ENCODE measurements at regions not wholly inside any gene's neighbourhood (a gene's known extent, or its start where the extent isn't known, plus 50 kb on each side); places are given as distances from the start of the nearest gene placed in this dataset.

DNA sequence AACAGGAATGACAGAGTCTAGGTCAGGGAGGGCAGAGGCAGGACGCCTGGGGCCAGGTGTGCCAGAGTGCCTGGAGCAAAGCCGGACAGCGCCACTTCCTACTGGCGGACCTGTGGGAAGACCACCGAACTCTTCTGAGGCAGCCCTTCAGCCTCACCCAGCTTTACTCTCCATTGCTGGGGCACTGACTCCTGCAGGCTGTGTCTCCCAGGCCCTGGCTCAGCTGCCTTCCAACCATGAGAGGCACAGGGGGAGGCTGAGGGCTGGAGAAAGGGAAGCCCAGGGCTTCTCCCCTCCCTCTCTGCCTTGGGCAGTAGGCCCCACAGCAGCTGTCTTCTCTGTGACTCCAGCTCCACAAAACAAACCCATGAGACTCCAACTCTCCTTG, 139.6 kb upstream of the UNC5B start:
- no peak for DNase-seq

DNA sequence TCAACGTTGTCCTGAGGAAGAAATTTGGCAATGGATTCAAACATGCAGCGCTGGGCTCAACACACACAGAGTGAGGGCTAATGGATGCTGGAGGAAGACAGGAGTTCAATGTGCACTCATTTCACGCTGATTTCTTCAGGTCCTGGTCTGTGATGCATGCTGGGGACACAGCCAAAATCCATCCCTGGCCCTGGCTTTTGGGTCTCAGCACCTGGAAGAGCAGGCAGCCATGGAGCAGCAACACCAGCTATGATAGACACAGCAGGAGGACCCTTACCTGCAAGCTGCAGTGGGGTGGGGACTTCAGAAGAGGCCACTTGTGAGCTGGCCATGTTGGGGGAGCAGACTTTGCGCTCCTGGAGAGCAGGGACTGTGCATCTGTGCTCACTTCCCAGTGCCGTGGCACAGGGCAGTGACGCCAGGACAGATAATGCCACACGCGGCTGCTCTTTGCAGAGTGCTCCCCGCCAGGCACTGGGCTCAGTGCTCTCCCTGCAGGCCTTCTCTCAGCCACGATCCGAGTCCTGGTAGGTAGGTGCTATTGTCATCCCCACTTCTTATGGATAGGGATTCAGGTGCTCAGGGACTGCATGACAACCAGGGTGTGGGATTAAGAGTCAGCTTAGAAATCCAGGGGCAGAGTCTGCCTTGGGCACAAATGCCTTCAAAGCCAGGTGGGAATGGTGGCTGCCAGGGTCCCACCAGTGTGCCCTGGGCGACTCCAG, 138.8 kb upstream of the UNC5B start:
- DNase-seq, result peak; percentile 7

DNA sequence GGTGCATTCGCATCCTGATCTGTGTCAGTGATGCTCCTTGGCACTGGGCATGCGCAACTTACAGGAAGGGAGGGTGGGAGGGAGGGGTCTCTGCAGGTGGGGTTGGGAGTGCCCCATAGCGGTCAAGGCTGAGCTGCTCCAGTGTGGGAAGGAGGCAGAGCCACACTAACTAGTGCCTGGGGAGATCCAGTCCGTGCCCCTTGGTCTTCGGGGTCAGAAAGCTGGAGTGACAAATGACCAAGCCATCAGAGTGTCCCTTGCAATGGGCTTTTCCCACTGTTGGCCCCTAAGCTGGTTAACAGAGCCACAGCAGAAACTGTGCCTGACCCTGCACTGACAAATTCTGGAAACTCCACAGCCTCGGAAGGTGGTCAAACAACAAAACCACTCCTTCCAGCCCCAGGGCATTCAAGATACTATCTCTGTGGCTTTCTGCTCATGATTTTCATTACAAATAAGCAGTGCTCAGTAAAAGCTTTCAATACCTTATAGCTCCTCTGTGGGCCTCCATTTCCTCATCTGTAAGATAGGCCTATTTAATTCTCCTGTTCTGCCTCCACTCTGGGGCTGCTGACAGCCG, 138.1 kb upstream of the UNC5B start:
- DNase-seq, result peak; percentile 11

DNA sequence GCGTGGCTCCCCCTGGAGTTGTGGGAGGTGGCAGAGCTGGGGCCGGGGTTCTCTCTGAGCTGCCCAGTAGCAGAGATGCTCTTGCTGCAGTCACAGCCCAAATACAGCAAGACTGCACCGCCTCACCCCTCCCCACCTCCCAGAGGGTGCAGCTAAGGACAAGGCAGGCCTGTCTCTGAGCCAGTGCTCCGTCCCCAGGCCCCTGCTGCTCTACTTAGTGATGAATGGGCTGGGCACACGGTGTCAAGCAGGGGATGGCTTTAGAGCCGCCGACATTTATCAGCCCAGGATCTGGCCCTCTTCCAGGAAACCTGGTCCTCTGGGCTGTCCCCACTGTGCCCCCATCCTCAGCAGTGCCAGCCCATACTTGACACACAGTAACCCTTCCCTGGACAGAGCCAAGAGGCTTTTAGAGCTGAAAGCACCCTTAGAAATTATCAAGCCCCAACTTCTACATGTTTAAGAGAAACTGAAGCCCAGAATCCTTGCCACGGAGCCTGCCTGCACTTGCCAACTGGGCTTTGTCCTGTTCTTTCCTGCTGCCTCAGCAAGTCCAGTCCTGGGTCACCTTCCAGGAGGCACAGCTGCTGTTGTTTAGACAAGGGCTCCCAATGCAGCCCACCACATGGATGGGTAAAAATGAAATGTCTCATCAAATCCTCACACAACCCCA, 137.1 kb upstream of the UNC5B start:
- DNase-seq, result peak; percentile 24

DNA sequence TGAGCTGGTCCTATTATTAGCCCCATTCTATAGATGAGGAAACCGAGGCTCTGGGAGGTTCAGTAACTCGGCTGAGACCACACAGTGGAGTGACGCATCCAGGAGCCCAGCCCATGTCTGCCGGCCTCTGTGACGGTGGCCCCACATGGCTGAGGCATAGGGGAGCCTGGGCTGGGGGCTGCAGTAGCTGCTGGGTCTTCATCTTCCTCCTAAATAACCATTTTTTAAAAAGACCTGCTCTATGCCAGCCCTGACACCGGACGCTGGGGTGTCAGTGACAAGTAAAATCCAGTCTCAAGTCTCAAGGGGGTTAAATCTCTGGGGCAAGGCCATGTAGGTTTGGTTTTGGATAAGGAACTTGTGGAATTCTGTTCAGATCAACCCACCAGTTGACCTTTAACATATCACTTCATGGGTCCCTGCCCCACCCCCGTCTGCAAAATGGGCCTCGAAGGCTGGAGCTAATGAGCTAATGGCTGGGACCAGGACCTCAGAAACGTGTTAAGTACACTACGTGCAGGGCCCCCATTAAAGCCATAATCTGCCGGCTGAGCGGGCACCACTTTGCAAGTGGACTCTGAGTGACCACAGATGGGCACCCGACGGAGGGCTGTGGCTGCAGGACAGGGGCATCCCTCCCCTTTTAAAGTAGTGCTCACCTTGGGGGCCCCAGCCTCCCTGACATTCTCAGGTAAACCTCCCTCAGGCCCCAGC, 136.5 kb upstream of the UNC5B start:
- peak; percentile 7 for DNase-seq

DNA sequence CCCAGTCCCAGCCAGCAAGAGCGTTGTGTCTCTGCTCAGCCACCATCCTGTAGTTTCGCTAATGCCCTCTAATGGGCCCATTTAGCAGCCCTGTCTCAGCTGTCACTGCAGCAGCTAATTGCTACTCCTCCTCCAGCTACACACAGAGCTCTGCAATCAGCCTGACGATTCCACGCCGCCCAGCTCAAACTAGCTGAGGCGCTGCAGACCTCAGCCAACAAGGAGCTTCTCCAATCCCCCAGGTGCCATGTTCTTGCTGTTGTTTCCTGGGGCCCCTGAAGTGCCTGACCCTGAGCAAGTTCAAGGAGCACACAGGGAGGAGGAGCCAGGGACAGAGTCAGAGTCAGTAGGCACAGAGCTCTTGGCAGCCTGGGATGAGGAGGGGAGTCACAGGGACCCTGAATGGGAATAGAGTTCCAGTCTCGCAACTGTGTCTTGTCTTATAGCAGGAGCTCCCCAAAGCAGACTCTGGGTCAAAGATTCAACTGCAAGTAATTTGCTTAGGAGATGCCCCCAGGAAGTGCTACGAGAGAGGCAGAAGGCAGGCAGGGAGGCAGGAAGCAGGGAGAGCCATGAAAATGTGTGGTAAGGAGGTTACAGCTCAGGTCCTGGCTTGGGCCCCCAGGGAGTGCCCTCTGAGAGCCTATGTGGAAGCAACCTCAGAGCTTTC, 135.8 kb upstream of the UNC5B start:
- DNase-seq, result peak; percentile 22

DNA sequence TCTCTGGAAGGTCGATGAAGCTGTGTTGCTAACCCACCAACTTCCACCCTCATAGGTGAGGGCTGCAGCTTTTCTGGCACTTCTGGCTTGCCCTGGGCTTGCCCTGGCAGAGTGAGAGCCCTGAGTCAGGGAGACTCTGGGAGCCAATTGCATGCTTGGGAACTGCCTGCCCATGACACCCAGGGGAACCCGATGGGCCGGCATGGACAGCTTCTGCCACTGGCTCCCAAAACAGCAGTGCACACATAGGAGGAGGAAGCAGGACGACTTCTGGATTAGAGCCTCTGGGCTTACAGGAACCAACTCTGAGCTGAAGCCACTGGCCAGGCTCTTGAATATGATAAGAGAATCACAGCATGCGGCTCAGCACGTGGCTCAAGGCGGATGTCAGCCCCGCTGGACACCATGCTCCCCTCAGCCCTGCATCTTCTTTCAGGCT, 135.2 kb upstream of the UNC5B start:
- DNase-seq, result peak; percentile 8

DNA sequence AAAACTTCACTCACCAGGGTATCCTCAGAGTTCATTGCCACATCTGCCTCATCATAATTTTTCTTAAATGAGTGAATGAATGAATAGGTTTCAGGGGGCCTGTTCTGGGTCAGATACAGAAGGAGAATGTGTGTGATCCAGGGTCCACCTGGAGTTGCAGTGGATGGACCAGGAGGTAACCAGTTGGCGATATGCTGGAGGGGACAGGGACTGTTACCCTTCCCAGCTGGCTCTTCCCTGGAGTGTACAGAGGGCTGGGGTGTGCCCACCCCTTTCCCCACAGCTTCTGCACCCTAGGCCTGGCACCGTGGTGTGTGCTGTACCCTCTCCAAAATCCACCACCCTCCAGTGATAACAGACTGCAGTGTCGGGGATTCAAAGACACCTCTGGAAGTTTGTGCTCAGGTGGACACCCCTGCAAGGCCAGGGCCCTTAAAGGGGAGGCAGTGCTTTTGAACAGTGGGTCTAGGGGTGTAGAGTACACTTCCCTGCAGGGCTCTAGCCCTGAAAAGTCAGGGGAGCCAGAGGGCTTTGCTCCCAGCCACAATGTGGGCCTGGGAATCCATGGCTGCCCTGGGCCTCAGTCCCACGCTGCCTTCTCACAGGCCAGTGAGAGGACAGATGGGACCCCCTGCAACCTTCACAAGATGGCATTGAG, 134.4 kb upstream of the UNC5B start:
- DNase-seq, result peak; percentile 6

DNA sequence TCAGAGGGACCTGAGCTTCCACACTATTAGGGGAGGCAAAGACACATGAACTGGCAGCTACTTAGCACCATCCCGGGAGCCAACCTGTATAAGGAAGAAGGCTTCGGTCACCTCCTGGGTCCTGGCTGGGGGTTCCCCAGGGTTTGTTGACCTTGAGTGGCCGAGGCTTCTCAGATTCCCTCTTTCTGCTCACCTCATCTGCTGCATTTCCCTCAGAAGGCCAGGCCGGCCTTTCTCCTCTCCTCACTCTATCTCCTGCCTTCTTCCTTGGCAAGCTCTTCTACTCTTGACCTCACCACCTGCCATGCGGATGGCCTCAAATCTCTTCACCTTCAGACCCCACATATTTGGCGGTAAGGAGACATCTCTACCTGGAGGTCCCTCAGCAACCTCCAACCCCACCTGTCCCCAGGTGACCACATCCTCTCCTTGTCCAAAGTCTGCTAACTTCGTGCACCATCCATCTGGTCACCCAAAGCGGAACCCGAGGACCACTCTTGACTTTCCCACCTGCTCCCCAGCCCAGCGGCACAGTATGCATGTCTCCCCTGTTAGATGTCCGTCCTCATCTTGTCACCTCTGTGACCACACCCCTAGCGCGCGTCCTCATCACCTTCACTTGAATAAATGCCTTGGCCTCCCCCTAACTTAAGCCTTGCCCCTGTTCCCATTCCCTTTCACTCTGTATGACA, 133.8 kb upstream of the UNC5B start:
- DNase-seq, result peak; percentile 5

DNA sequence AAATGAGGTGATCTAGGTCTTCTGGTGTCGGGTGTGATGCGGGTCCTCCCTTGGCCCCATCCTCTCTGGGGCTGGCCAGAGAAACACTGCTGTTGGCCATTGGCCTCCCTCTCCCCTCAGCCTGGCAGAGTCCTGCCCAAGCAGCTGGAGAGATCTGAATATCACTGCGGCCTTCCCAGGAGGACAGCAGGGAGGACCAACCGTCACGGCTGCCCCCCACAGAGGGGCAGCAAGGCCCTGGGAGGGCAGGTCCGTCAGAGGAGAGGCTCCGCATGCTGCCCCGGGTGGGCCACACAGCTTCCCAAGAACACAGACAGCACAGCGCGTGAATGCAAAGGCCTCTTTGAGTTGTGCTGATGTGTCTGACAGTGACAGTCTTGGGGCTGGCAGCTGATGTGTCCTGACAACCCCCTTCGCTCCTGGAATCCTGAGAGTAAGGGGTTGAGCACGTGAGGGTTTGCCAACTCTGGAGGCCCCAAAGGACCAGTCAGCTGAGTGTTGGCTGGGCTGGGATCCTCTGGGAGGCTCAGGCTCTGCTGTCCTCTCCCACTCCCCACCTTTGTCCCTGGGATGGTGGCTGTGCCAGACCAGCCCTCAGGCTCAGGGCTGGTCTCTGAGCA, 132.5 kb upstream of the UNC5B start:
- peak; percentile 7 for DNase-seq

DNA sequence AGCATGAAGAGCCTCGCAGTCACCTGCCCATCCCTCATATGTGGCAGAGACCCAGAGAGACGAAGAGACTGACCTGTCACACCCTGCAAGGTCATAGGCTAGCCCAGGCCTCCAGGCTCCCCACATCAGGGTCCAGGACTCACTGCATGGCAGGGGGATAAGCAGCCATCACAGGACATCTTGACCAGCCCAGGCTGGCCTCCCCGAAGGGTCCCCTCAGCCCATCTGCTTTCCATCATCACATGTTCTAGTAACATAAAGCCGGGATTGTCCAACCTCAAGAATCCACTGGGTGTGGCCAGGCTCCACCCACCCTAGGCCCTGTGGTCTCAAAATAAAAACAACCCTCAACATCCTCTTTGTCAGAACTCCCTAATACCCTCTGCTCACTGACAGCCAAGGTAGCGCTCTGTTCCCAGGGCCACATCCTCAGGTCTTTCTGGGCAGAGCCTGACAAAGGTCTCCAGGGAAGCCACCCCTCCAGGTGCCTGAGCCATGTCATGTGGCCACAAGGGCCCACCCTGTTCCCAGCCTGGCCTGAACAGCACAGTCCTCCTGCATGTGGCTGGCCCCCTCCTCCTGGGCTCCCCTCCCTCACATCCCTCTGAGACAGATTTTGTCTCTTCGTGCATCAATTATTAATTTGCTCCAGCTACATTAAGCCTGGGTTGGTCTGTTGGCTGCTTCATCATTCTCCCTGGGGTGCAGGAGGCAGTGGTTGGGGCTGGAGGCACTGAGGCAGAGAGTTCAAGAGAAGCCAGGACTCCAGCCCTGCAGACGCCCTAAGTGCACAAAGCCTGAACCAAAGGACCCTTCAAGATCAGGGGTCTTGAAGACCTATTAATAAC, 131.8 kb upstream of the UNC5B start:
- peak; percentile 15 for DNase-seq

DNA sequence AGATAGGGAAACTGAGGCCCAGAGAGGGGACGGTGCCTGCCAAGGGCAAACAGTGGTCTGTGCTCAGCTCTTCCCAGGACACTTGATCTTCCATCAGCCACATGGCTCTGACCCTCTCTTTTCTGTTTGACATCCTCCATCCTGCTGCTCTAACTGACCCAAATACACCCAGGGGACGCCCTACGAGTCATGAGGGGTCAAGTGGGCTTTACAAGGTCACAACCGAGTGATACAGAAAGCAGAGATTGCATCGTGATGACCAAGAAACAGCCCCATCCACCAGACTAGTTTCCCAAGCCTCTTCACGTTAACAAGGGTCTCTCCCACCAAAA, 131.2 kb upstream of the UNC5B start:
- peak; percentile 8 for DNase-seq

DNA sequence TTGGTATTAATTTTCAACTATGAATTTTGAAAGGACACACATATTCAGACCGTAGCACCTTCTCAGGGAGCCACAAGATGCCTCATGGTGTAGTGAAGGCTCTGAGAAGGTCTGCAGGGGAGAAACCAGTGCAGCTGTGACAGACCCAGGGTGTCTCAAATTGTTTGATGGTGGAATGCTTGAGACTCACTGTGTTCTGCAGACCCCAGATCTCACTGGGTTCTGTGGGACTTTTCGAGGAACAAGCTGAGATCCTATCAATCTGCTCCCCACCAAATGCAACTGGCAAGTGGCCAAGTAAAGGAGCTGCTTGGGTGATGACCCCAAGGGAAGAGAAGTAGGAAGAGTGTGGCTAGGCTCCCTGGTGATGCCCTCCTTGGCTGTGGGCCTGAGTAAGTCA, 130.5 kb upstream of the UNC5B start:
- DNase-seq, result no peak

DNA sequence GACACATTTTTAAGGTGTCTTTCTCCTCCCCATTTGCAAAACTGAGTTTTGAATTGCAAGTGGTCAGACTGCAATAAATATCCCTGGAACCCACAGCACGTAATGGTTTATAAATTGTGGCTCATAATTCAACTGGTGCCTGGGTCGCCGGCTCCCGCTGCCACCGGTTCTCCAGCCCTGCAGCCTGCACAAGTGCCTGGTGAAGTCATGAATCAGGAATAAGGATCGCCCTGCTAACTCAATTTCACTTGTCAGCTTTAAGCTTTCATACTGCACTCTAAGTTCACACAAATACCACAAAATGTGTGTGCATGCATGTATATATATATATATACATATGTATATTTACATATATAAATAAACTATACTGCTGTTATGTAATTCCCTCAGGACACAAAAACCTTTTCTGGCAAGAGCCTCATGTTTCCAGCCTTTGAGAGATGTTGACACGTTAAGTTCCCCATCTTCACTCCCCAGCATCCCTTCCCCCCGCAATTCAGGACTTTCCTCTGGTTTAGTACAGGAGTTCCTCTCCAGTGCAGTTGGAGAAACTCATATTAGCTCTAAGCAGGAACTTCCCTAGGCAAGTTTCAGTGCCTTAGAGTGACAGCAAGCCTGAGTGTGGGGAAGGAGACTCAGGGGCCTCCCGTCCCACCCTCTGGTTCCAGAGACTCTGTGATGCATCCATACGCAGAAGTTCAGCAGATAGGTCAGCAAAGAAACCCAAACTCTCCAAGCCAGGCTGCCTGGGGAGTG, 129.2 kb upstream of the UNC5B start:
- peak; percentile 13 for DNase-seq

DNA sequence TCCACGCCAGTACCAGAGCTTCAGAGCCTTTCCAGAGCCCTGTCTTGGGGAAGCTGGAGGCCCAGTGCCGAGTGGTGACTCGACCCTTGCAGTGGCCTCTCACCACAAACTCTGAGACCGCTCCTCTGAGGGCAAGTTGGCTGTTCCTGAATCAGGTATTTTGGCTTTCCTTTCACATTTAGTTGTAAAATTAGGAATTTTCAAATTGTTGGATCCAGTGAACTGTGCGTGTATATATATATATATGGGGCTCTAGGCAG, 128.7 kb upstream of the UNC5B start:
- DNase-seq, result peak; percentile 12

DNA sequence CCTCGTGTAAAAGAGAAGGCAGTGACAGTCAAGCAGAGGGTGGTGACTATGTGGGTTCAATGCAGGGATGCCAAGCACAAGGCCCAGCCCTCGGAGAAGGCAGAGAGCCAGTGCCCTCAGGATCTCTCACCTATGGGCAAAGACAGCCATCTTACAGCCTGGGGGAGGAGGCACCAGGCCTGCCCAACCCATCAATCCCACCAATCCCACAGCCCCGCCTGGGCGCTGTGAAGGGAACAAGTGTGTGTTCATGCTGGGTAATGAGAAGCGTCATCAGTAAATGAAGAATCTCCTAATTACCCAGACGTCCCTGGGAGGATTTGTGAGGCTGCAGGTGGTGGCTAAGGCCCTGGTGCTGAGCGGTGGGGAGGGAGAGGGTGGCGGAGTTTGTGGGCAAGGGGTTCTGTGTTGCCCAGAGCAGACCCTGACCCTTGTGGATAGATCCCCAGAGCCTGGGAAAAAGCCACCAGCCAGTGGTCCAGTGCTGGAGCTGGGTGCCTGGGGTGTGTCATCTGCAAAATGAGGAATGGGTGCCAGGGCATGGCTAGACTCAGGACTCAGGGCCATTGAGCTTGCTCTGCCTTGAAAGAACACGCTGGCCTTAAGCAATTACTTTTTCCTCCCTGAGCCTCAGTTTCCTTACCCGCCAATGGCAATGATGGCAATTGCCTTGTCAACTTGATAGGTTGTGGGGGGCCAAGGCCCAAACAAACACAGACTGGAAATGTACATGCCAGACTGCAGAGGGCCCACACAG, 128.1 kb upstream of the UNC5B start:
- peak; percentile 15 for DNase-seq

DNA sequence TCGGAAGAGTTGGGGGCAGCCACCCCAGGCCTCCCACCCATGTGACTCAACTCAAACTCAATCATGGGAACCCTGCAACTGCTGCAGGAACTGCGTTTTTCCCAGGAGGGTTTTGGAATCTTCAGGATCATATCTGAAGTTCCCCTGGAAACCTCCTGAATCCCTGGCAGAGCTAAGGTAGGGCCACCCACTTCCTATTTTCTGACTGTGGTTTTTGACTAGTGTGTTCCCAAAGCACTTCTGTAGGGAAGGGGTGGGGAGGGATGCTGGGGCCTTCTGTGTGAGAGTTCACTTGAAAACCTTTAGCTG, 127.6 kb upstream of the UNC5B start:
- peak; percentile 3 for DNase-seq

DNA sequence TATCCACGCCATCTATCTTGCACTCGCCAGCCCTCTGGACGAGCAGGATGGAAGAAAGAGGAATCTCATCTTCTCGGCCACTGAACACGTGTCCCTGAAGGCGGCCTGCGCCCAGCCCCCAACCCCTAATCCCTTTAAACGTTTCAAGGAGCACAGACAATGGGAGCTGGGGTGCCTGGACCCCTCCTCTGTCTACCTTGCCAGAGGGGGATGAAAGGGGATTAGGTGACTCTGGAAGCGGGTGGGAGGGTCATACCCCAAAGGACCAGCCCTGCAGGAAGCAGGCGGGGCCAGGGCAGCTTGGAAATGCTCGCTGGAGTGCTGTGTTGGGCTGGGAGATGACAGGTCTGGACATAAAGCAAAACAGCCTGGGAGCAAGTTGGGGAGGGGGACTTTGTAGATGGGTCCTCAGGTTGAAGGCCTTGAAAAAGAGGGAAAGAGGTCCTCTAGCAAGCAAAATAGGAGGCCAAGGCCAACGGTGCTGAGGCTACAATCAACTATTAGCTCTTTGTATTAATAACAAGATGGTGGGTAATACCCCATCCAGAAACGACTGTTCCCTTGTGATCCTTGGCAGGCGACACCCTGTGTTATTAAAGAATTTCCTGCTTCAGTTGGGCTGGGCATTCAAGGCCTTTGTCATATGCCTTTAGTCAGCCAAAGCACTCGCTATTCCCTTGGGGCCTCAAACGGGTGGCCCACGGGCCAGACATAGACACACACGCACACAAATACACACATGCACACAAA, 126.5 kb upstream of the UNC5B start:
- peak; percentile 8 for DNase-seq

Data from right hindlimb (tissue), 1 donor.